HEK293 (cell line): ENCODE measurements at regions not wholly inside any gene's neighbourhood (a gene's known extent, or its start where the extent isn't known, plus 50 kb on each side); places are given as distances from the start of the nearest gene placed in this dataset.
A peak's percentile ranks its signal among the peaks of the same experiment; 100 is the strongest.

ENCODE experiments used
- CTCF ChIA-PET: fragments of 350-600 bp; formaldehyde crosslinking; extraction: SDS; loops from one replicate; lab custom pipeline; 2021; ENCODE audit warnings: antibody characterized with exemption; lab: Yijun Ruan, JAX
- POLR2A ChIA-PET: fragments of 300-600 bp; formaldehyde crosslinking; extraction: SDS; loops from one replicate; lab custom pipeline; 2020; ENCODE audit warnings: antibody characterized with exemption, inconsistent platforms; lab: Yijun Ruan, JAX
- H3K27ac ChIP-seq: fragments of 200-500 bp; sonication (Bioruptor generic); 2 replicates; pipeline ENCODE4 v1.5.1; 2014; ENCODE audit warnings: low read depth, low read length, control low read depth, inconsistent platforms; ENCODE audit errors: extremely low read depth
- H3K36me3 ChIP-seq, 2 experiments: fragments of 200-500 bp in 1 of 2; sonication (Bioruptor generic) in 1 of 2; 1 replicate in 1 of 2; 2 replicates in 1 of 2; pipeline ENCODE4 v1.5.1; 2014 to 2017; ENCODE audit warnings: inconsistent platforms in 2 of 2, low read length in 2 of 2; ENCODE audit not compliant: control insufficient read depth in 2 of 2, insufficient read depth in 1 of 2
- H3K4me1 ChIP-seq: fragments of 200-500 bp; sonication (Bioruptor generic); 2 replicates; pipeline ENCODE4 v1.5.1; 2014; ENCODE audit warnings: mild to moderate bottlenecking, low read length, inconsistent platforms; ENCODE audit not compliant: control insufficient read depth, insufficient read depth
- H3K4me3 ChIP-seq: 2 replicates; pipeline ENCODE4 v1.5.1; 2011; ENCODE audit warnings: low read depth, mild to moderate bottlenecking, control low read depth, low read length, moderate library complexity
- H3K9me3 ChIP-seq: fragments of 200-500 bp; sonication (Bioruptor generic); 2 replicates; pipeline ENCODE4 v1.5.1; 2014; ENCODE audit warnings: low read depth, low read length, inconsistent platforms; ENCODE audit not compliant: control insufficient read depth, insufficient read depth
- EGR2 ChIP-seq: fragments of 450-650 bp; formaldehyde crosslinking; IDR thresholded peaks from 2 replicates; pipeline ENCODE4 v1.5.1; 2016; ENCODE audit warnings: low read depth, missing biosample characterization, missing genetic modification characterization
- HIC1 ChIP-seq: fragments of 450-650 bp; formaldehyde crosslinking; IDR thresholded peaks from 2 replicates; pipeline ENCODE4 v1.5.1; 2016; ENCODE audit warnings: missing biosample characterization, missing genetic modification characterization
- KLF17 ChIP-seq: fragments of 450-650 bp; formaldehyde crosslinking; IDR thresholded peaks from 2 replicates; pipeline ENCODE4 v1.5.1; 2016; ENCODE audit warnings: missing biosample characterization, missing genetic modification characterization
- ZFHX2 ChIP-seq: fragments of 450-650 bp; formaldehyde crosslinking; conservative IDR thresholded peaks from 2 replicates; pipeline ENCODE4 v1.5.1; 2016; ENCODE audit warnings: missing biosample characterization, missing genetic modification characterization
- ZFP3 ChIP-seq: fragments of 450-650 bp; formaldehyde crosslinking; IDR thresholded peaks from 2 replicates; pipeline ENCODE4 v1.5.1; 2016; ENCODE audit warnings: low read depth, missing biosample characterization, missing genetic modification characterization
- ZIC2 ChIP-seq: fragments of 450-650 bp; formaldehyde crosslinking; IDR thresholded peaks from 2 replicates; pipeline ENCODE4 v1.5.1; 2016; ENCODE audit warnings: missing biosample characterization, missing genetic modification characterization
- ZNF16 ChIP-seq: fragments of 450-650 bp; formaldehyde crosslinking; IDR thresholded peaks from 2 replicates; pipeline ENCODE4 v1.5.1; 2016; ENCODE audit warnings: low read depth, missing biosample characterization, missing genetic modification characterization
- ZNF324 ChIP-seq: fragments of 450-650 bp; formaldehyde crosslinking; IDR thresholded peaks from 2 replicates; pipeline ENCODE4 v1.5.1; 2016; ENCODE audit warnings: missing biosample characterization, missing genetic modification characterization
- ZNF416 ChIP-seq: fragments of 450-650 bp; formaldehyde crosslinking; IDR thresholded peaks from 2 replicates; pipeline ENCODE4 v1.5.1; 2016; ENCODE audit warnings: missing biosample characterization, missing genetic modification characterization
- ZNF510 ChIP-seq: fragments of 450-650 bp; formaldehyde crosslinking; IDR thresholded peaks from 2 replicates; pipeline ENCODE4 v1.5.1; 2018; ENCODE audit warnings: mild to moderate bottlenecking, missing genetic modification characterization, missing biosample characterization; ENCODE audit not compliant: insufficient replicate concordance
- ZNF623 ChIP-seq: fragments of 450-650 bp; formaldehyde crosslinking; IDR thresholded peaks from 2 replicates; pipeline ENCODE4 v1.5.1; 2016; ENCODE audit warnings: missing biosample characterization, missing genetic modification characterization
- ZNF626 ChIP-seq: fragments of 450-650 bp; sonication (Bioruptor Pico); formaldehyde crosslinking; IDR thresholded peaks from 2 replicates; pipeline ENCODE4 v1.5.1; 2018; ENCODE audit warnings: missing biosample characterization, missing genetic modification characterization, inconsistent platforms

DNA sequence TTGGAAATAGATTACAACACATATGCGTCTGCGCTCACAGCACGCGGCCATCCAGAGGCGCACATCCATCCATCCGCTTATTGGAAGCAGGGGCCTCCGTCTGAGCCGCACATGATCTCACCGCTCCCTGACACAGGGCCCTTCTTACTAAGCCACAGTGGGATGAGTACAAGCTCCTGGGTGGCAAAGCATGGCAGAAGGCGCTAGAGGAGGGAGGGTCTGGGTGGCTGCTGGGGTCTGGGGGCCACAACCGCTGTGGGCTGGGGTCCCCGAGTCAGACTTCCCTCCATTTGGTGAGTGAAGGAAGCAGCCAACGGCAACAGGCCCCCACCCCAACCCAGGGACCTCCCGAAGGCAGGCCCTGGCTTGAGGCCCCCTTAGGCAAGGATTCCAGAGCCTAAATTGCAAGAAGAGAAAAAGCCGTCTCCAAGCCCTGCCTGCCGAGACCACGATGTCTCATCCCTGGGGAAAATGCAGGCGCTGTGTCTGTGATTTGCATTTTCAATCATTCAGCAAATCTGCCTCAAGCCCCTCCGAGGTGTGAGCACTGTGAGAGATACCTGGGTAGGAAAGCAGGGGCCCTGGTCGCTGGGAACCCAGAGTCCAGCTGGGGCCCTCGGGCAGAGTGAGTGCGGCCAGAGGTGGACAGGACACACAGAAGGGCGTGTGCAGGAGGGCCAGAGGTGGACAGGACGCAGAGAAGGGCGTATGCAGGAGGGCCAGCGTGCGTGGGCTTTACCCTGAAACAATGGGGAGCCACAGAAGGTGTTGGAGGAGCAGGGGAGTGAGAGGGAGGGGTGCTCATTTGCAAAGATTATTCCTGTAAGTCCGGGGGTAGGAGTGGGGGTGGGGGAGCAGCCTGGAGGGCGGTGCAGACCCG lies 135.7 kb downstream of the OLFM1 start:
- no peak overlapping the region for H3K4me3 ChIP-seq
- no peaks in the 10 kb centered on the region for H3K4me1 ChIP-seq
- ChIA-PET CTCF (interaction anchor here (0.6 kb wide), 1 partner anchor 831 kb away, joined by 3 read pairs; no protein-coding TSS in a partner anchor), POLR2A (no interaction called here)
- TF ChIP-seq EGR2 (tag by site-specific recombination) (peak; percentile 45), ZFP3 (no peak), KLF17 (tag by site-specific recombination) (peak; percentile 32; the same call in 1 of the 2 replicates), ZNF626 (no peak), ZNF16 (tag by site-specific recombination) (peak; percentile 65; the same call in 1 of the 2 replicates), ZFHX2 (tag by site-specific recombination) (peak; percentile 32; the same call in 1 of the 2 replicates)
- no peaks in the 10 kb centered on the region for H3K36me3 ChIP-seq
- H3K27ac ChIP-seq = no peak overlapping the region
- H3K9me3 ChIP-seq = no peaks in the 10 kb centered on the region

GRCh38 chr9:135223831-135224230 lies 136.4 kb downstream of the OLFM1 start:
- TF ChIP-seq KLF17 (tag by site-specific recombination) (0 out of 2 replicates have a peak, but pooled peaks have one; percentile 7), ZNF16 (tag by site-specific recombination) (no peak)
- TF ChIP-seq, all 188 proteins: peak for 1
- no peaks in the 10 kb centered on the region for H3K9me3 ChIP-seq
- no peak overlapping the region for H3K4me3 ChIP-seq
- CTCF ChIA-PET = interaction anchor here (0.6 kb wide), 1 partner anchor 831 kb away, joined by 3 read pairs; no protein-coding TSS in a partner anchor
- no peaks in the 10 kb centered on the region for H3K36me3 ChIP-seq
- no peaks in the 10 kb centered on the region for H3K4me1 ChIP-seq
- no peak overlapping the region for H3K27ac ChIP-seq
- POLR2A ChIA-PET = no interaction called here

- TF ChIP-seq ZNF324 = no peak
- TF ChIP-seq ZNF416 (tag by site-specific recombination) = no peak
- TF ChIP-seq ZIC2 (tag by site-specific recombination) = peak; percentile 38; the same call in 1 of the 2 replicates
- no peak for TF ChIP-seq ZNF623 (tag by site-specific recombination)
- no peak for TF ChIP-seq ZNF510 (tag by site-specific recombination)
- no peak for TF ChIP-seq HIC1
- POLR2A ChIA-PET = no interaction called here
- no peaks in the 10 kb centered on the region for H3K4me1 ChIP-seq
These were observed 136.9 kb downstream of the OLFM1 start for GRCh38 chr9:135224286-135224877.

More at GRCh38 chr9:135224286-135224877, 136.9 kb downstream of the OLFM1 start:
- H3K36me3 ChIP-seq = no peaks in the 10 kb centered on the region
- H3K4me3 ChIP-seq = no peak overlapping the region
- no peak overlapping the region for H3K27ac ChIP-seq
- no peaks in the 10 kb centered on the region for H3K9me3 ChIP-seq
- CTCF ChIA-PET = no interaction called here
